ENCODE measurements at regions not wholly inside any gene's neighbourhood (a gene's known extent, or its start where the extent isn't known, plus 50 kb on each side); places are given as distances from the start of the nearest gene placed in this dataset.

DNA sequence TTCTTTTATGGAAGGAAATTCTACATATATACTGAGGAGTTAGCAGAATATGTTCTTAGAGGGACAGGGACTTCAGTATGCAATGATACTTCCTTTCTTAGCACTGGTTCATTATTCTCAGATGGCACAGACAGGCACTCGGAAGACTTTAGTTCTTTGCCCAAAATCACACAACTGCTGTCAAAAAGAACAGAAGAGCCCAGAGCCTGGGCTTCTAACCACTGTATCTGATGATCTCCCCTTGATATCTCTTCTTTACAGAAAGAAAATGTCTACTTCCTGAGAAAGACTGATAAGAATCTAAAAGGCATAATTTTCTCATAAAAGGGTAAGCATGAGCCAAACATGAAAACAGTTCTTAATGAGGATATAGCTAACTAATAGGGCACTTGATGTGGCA is 2034.2 kb upstream of the PRR20A start:
- Histone ChIP-seq H4K20me1 (replicated peaks; ENCODE audit: control insufficient read depth, extremely low read depth, insufficient read depth, low read length) (no peaks in the 10 kb centered on the region), H3K9me1 (replicated peaks; ENCODE audit: control insufficient read depth, extremely low read depth, insufficient read depth, low read length) (no peaks in the 10 kb centered on the region), H3K79me2 (ENCODE audit: control insufficient read depth, insufficient read depth, low read length) (no peaks in the 10 kb centered on the region), H3K36me3 (ENCODE audit: control insufficient read depth in 2 of 2, extremely low read depth in 1 of 2, insufficient read depth in 2 of 2, low read length in 2 of 2) (no peaks in the 10 kb centered on the region), H3K27ac (ENCODE audit: insufficient read depth, low read depth, low read length) (no peak overlapping the region), H3K9ac (replicated peaks; ENCODE audit: extremely low read depth, insufficient read depth, low read length) (no peak overlapping the region), H3K27me3 (ENCODE audit: control insufficient read depth in 2 of 2, insufficient read depth in 2 of 2, low read length in 2 of 2) (no peaks in the 10 kb centered on the region), H3K4me2 (ENCODE audit: insufficient read depth, low read length) (no peak overlapping the region), H3K4me1 (ENCODE audit: control insufficient read depth, extremely low read depth, insufficient read depth, low read length) (no peaks in the 10 kb centered on the region), H3K9me3 (replicated peaks; ENCODE audit: control insufficient read depth, insufficient read depth, low read length) (peaks cover 1% of the 10 kb centered on the region), H3K4me3 (replicated peaks in 1 of 3; ENCODE audit: insufficient read depth in 1 of 3, low read depth in 1 of 3, low read length in 3 of 3) (no peak overlapping the region), H2AFZ (ENCODE audit: low read depth, low read length) (no peak overlapping the region)
- dilution Hi-C loops (cut with MboI; ENCODE audit: extremely low pct_ligation_motif_present, low sequenced_read_pairs), result no loop called here
- ChIA-PET CTCF (no interaction called here), POLR2A (no interaction called here)
- TF ChIP-seq JUN (IDR thresholded peaks at IDR 0.05; ENCODE audit: borderline replicate concordance, insufficient read depth, insufficient read length, low read depth) (no peak), POLR2AphosphoS5 (IDR thresholded peaks at IDR 0.05; ENCODE audit: insufficient read depth, low read depth, low read length) (no peak), MYC (IDR thresholded peaks at IDR 0.05; ENCODE audit: low read depth, low read length) (no peak), GATA2 (IDR thresholded peaks at IDR 0.05; ENCODE audit: insufficient read depth, insufficient read length, low read depth, low read length) (no peak), POLR2A (IDR thresholded peaks at IDR 0.05; ENCODE audit: low read depth, low read length) (no peak), EZH2 (IDR thresholded peaks at IDR 0.05; ENCODE audit: borderline replicate concordance, low read depth, low read length, severe bottlenecking) (no peak), CTCF (IDR thresholded peaks at IDR 0.05; ENCODE audit: extremely low read depth in 1 of 2, insufficient read depth in 1 of 2, low read depth in 1 of 2, low read length in 2 of 2) (no peak), FOS (IDR thresholded peaks at IDR 0.05; ENCODE audit: borderline replicate concordance, insufficient read depth, low read length) (no peak)
- TF ChIP-seq, protein P1, sequence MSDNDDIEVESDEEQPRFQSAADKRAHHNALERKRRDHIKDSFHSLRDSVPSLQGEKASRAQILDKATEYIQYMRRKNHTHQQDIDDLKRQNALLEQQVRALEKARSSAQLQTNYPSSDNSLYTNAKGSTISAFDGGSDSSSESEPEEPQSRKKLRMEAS (IDR thresholded peaks at IDR 0.05; ENCODE audit: insufficient read depth, insufficient read length), result no peak
- no TSS peak for BruUV-seq (replicated peaks)
- FAIRE-seq (no peak), DNase-seq (ENCODE audit: low read depth, low spot score) (no peak)
- intact Hi-C loops (cut with micrococcal nuclease), result no loop called here
